HG02870 (cell line): ENCODE measurements at regions not wholly inside any gene's neighbourhood (a gene's known extent, or its start where the extent isn't known, plus 50 kb on each side); places are given as distances from the start of the nearest gene placed in this dataset.
A peak's percentile ranks its signal among the peaks of the same experiment; 100 is the strongest.

Source experiments
- ATAC-seq: cut with Tn5 transposase; IDR thresholded peaks from one replicate; pipeline ENCODE4 v1.9.1; 2021; ENCODE audit warnings: mild to moderate bottlenecking, moderate library complexity; ENCODE audit not compliant: unreplicated experiment

DNA sequence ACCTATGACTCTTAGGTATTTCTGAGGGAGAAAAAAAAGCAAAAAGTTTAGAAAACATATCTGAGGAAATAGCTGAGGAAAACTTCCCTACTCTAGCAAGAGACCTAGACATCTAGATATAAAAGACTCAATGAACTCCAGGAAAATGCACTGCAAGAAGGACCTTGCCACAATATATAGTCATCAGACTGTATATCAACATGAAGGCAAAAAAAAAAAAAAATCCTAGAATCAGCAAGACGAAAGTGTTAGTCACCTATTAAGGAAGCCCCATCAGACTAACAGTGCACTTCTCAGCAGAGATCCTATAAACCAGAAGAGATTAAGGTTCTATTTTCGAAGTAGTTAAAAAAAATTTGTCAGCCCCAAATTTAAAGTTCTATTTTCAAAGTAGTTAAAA lies 166.2 kb downstream of the TMEM38B start:
- no peak for ATAC-seq

GRCh38 chr9:105861972-105862371 lies 167.6 kb downstream of the TMEM38B start:
- ATAC-seq, result no peak

- ATAC-seq, result no peak
Measured at GRCh38 chr9:105864248-105864898, 170.0 kb downstream of the TMEM38B start.

GRCh38 chr9:105865285-105865684 lies 170.9 kb downstream of the TMEM38B start:
- no peak for ATAC-seq

- ATAC-seq, result no peak
Measured at GRCh38 chr9:105871540-105871939, 177.2 kb downstream of the TMEM38B start.

GRCh38 chr9:105873801-105874200 lies 179.5 kb downstream of the TMEM38B start:
- ATAC-seq, result no peak

DNA sequence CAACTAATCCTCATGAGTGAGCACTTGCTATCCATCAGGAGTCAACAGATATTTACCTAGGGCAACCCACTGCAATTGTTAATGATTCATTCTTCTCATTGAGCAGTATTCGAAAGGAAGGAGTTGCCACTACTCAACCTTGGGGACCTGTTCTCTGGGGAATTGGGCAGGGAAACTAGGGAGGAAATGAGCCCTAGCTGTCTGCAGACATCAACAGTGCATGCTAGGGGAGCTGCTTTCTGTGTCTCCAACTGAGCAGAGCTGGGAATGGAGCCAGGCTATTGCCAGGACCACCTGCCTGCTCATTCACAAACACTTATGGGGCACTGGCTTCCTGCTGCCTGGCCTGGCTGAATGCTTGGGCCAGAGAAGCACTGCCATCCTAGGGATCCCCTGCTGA lies 183.4 kb downstream of the TMEM38B start:
- no peak for ATAC-seq

GRCh38 chr9:105879181-105879580 lies 184.8 kb downstream of the TMEM38B start:
- ATAC-seq, result no peak

GRCh38 chr9:105880517-105880916 lies 186.2 kb downstream of the TMEM38B start:
- ATAC-seq, result no peak

- no peak for ATAC-seq
Measured at GRCh38 chr9:105881021-105881420, 186.7 kb downstream of the TMEM38B start.

GRCh38 chr9:105881654-105882349 lies 187.5 kb downstream of the TMEM38B start:
- peak; percentile 32 for ATAC-seq

- ATAC-seq, result peak; percentile 98
Measured at GRCh38 chr9:105883847-105884246, 189.5 kb downstream of the TMEM38B start.

- no peak for ATAC-seq
Measured at GRCh38 chr9:105884416-105884815, 190.1 kb downstream of the TMEM38B start.

DNA sequence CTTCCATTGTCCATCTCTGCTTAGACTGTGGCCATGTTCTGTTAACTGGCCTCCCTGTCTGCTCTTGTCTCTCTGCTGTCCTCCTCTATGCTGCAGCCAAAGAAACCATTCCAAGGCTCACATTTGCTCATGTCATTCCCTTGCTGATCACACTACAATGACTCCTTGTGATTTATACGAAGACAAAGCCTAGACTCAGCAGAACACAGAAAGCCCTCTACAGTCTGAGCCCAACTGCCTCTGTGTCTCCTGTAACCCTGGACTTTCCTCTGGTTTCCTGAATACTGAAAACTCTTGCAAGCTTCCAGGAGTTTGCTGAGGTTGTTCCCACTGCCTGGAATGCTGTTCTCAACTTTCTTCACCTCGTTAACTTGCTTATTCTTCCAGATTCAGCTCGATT lies 191.8 kb downstream of the TMEM38B start:
- ATAC-seq, result no peak

- ATAC-seq, result no peak
Measured at GRCh38 chr9:105887679-105888078, 193.3 kb downstream of the TMEM38B start.

GRCh38 chr9:105890046-105890822 lies 195.9 kb downstream of the TMEM38B start:
- ATAC-seq, result no peak

GRCh38 chr9:105900123-105900522 lies 205.8 kb downstream of the TMEM38B start:
- ATAC-seq, result no peak

GRCh38 chr9:105901514-105902109 lies 207.3 kb downstream of the TMEM38B start:
- peak; percentile 76 for ATAC-seq

DNA sequence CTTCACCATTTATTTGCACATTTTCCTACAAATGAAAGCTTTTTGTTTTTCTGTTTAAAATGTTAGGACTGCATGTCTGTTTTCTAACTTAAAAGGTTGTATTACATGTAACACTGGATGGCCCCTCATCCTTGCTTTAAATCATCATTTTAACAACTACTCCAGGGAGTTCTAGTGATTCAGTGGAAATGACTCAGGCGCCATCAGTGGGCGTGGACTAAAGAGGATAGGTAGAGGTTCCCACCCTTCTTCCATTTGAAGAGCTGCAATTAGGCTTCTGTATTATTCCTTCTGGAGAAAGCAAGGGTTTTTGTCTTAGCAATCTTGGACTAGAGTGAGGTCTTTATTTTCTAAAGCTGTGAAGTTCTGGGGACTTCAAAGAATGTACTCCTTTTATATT lies 213.7 kb downstream of the TMEM38B start:
- no peak for ATAC-seq

GRCh38 chr9:105911104-105911911 lies 217.0 kb downstream of the TMEM38B start:
- no peak for ATAC-seq
